Brain microvascular endothelial cell (primary cell): ENCODE measurements at regions not wholly inside any gene's neighbourhood (a gene's known extent, or its start where the extent isn't known, plus 50 kb on each side); places are given as distances from the start of the nearest gene placed in this dataset.

Source experiments
- DNase-seq: peaks from one replicate; pipeline ENCODE4 v3.0.0-alpha.2; 2020
- H3K27ac ChIP-seq: fragments of 250-450 bp; sonication (Bioruptor Pico); 2 replicates; pipeline ENCODE4 v1.5.1; 2020; ENCODE audit warnings: mild to moderate bottlenecking, moderate library complexity
- H3K27me3 ChIP-seq: fragments of 250-450 bp; sonication (Bioruptor Pico); replicated peaks from 2 replicates; pipeline ENCODE4 v1.5.1; 2020; ENCODE audit warnings: mild to moderate bottlenecking
- H3K36me3 ChIP-seq: fragments of 250-450 bp; sonication (Bioruptor Pico); replicated peaks from 2 replicates; pipeline ENCODE4 v1.5.1; 2020; ENCODE audit warnings: mild to moderate bottlenecking
- H3K4me3 ChIP-seq: 2 replicates; pipeline ENCODE4 v1.5.1; 2011; ENCODE audit warnings: low read depth, mild to moderate bottlenecking, control low read depth, low read length, moderate library complexity
- in situ Hi-C: cut with HindIII; loops from 2 replicates; pipeline ENCODE4 v1.10.0; 2017; ENCODE audit warnings: low sequenced_read_pairs, low pct_ligation_motif_present
- TF ChIP-seq, protein P1 (sequence below): IDR thresholded peaks from 2 replicates; pipeline ENCODE4 v1.5.1; 2011; ENCODE audit warnings: low read depth, mild to moderate bottlenecking, moderate library complexity, low read length, control low read depth, inconsistent platforms; ENCODE audit errors: missing control alignments

DNA sequence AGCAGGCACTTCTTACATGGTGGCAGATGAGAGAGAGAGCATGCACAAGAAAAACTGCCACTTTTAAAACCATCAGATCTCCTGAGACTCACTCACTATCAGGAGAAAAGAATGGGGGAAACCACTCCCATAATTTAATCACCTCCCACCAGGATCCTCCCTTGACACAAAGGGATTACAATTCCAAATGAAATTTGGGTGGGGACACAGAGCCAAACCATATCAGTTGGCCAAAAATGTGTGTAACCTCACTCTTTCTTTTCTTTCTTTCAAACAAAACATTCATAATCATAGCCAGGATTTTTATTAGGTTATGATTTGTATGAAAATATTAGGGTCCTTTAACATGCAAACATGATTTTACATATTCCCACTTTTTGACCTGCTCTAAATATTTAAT lies 222.1 kb downstream of the PCDH18 start:
- Histone ChIP-seq H3K36me3 (no peaks in the 10 kb centered on the region), H3K27ac (peak overlapping the region; percentile 75), H3K27me3 (no peaks in the 10 kb centered on the region), H3K4me3 (no peak overlapping the region)
- peak; percentile 23 for DNase-seq
- in situ Hi-C loops = no loop called here
- TF ChIP-seq, protein P1, sequence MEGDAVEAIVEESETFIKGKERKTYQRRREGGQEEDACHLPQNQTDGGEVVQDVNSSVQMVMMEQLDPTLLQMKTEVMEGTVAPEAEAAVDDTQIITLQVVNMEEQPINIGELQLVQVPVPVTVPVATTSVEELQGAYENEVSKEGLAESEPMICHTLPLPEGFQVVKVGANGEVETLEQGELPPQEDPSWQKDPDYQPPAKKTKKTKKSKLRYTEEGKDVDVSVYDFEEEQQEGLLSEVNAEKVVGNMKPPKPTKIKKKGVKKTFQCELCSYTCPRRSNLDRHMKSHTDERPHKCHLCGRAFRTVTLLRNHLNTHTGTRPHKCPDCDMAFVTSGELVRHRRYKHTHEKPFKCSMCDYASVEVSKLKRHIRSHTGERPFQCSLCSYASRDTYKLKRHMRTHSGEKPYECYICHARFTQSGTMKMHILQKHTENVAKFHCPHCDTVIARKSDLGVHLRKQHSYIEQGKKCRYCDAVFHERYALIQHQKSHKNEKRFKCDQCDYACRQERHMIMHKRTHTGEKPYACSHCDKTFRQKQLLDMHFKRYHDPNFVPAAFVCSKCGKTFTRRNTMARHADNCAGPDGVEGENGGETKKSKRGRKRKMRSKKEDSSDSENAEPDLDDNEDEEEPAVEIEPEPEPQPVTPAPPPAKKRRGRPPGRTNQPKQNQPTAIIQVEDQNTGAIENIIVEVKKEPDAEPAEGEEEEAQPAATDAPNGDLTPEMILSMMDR = no peak

DNA sequence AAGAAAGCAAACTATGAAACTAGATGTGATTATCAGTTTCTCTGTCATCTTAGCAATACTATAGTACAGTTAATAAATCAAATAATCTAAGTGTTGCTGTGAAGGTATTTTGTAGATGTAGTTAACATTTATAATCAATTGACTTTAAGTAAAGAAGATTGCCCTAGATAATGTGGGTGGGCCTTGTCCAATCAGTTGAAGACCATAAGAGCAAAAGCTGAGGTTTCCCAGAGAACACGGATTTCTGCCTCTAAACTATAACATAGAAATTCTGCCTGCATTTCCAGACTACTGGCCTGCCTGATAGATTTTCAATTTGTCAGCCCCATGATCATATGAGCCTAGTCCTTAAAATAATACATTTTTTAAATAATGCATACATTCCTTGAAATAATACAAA lies 222.9 kb downstream of the PCDH18 start:
- DNase-seq = no peak
- H3K27ac ChIP-seq = no peak overlapping the region
- TF ChIP-seq, protein P1 = no peak
- H3K36me3 ChIP-seq = no peaks in the 10 kb centered on the region
- H3K27me3 ChIP-seq = no peaks in the 10 kb centered on the region
- H3K4me3 ChIP-seq = no peak overlapping the region
- in situ Hi-C loops = no loop called here

DNA sequence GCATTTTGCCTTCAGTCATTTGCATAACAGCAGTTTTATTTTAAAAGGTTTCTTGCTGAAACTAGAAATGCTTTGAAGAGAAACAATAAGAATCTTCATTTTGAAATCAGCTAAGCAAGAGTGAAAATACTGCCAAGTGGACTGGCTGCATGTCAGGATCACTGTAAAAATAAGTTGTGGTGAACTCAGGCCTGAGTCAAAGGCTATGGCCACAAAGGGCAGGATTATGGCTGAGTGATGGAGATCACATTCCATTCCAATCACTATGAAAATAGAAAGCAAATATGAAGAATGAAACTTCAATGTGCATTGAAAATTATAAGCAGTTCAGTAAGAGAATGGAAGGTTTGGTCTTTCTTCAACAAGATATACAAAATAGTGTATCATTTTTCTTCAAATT lies 224.5 kb downstream of the PCDH18 start:
- Histone ChIP-seq H3K27ac (peak overlapping the region; percentile 42), H3K4me3 (no peak overlapping the region), H3K27me3 (no peaks in the 10 kb centered on the region), H3K36me3 (no peaks in the 10 kb centered on the region)
- in situ Hi-C loops = no loop called here
- TF ChIP-seq, protein P1 = no peak
- DNase-seq = peak; percentile 86

DNA sequence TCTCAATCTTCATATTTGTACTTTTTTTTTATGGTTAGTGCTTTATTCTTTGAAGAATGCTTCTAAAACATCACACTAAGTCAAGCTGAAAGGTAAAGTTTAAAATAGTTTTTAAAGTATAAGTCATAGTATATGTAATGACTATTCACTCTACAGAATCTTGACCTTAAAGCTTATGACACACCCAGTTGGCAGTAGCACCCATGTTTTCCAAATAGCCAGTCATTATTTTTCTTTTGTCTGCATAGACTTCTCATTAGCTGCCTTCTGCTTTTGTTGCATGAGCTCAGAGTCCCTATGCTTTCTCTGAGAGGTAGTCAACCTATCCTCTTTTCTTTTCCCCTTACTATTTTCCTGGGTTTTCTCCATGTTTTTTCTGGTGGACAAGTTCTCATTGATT lies 231.5 kb downstream of the PCDH18 start:
- Histone ChIP-seq H3K4me3 (no peak overlapping the region), H3K27ac (no peak overlapping the region), H3K27me3 (no peaks in the 10 kb centered on the region), H3K36me3 (no peaks in the 10 kb centered on the region)
- TF ChIP-seq, protein P1 = no peak
- DNase-seq = peak; percentile 45
- in situ Hi-C loops = no loop called here

DNA sequence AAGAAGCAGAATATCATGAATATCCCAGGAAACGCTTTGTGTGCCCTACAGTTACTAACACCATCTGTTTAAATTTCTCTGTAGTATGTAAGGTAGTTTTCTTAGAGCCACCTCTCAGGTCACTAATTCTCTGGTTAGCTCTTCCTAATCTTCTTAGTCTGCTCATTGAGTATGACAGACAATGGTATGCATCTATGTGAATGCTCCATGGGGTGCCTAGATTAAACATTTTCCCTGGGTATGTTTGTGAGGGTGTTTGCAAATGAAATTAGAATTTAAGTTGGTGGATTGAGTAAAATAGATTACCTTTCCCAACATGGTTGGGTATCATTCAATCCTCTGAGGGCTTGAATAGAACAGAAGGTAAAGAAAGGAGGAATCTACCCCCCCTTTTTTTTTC lies 233.0 kb downstream of the PCDH18 start:
- DNase-seq = no peak
- no peak overlapping the region for H3K27ac ChIP-seq
- H3K27me3 ChIP-seq = no peaks in the 10 kb centered on the region
- in situ Hi-C loops = no loop called here
- H3K4me3 ChIP-seq = no peak overlapping the region
- H3K36me3 ChIP-seq = no peaks in the 10 kb centered on the region
- TF ChIP-seq, protein P1 = no peak

- in situ Hi-C loops = no loop called here
- Histone ChIP-seq H3K27ac (no peak overlapping the region), H3K4me3 (no peak overlapping the region), H3K27me3 (no peaks in the 10 kb centered on the region), H3K36me3 (no peaks in the 10 kb centered on the region)
- DNase-seq = no peak
- TF ChIP-seq, protein P1 = no peak
These were observed 239.0 kb downstream of the PCDH18 start for GRCh38 chr4:137293281-137293680.
